Cardiac fibroblast (primary cell): ENCODE measurements at regions not wholly inside any gene's neighbourhood (a gene's known extent, or its start where the extent isn't known, plus 50 kb on each side); places are given as distances from the start of the nearest gene placed in this dataset.

Experiments
- DNase-seq, 2 donors: peaks; one replicate each; pipeline versions ENCODE4 v3.0.0 to v3.0.0-alpha.2; 2010; ENCODE audit warnings: low read depth in 2 of 2
- H3K4me3 ChIP-seq, 2 donors: replicated peaks in 1 of 2; 1 replicate in 1 of 2; 2 replicates in 1 of 2; pipeline ENCODE4 v1.5.1; 2011; ENCODE audit warnings: low read depth in 2 of 2, low read length in 2 of 2, mild to moderate bottlenecking in 2 of 2, moderate library complexity in 1 of 2
- TF ChIP-seq, protein P1 (sequence below): IDR thresholded peaks from one replicate; pipeline ENCODE4 v1.5.1; 2011; ENCODE audit warnings: low read depth, mild to moderate bottlenecking, low read length, inconsistent platforms

- DNase-seq, result no peak
- TF ChIP-seq, protein P1, sequence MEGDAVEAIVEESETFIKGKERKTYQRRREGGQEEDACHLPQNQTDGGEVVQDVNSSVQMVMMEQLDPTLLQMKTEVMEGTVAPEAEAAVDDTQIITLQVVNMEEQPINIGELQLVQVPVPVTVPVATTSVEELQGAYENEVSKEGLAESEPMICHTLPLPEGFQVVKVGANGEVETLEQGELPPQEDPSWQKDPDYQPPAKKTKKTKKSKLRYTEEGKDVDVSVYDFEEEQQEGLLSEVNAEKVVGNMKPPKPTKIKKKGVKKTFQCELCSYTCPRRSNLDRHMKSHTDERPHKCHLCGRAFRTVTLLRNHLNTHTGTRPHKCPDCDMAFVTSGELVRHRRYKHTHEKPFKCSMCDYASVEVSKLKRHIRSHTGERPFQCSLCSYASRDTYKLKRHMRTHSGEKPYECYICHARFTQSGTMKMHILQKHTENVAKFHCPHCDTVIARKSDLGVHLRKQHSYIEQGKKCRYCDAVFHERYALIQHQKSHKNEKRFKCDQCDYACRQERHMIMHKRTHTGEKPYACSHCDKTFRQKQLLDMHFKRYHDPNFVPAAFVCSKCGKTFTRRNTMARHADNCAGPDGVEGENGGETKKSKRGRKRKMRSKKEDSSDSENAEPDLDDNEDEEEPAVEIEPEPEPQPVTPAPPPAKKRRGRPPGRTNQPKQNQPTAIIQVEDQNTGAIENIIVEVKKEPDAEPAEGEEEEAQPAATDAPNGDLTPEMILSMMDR, result no peak
- no peak overlapping the region for H3K4me3 ChIP-seq
Observed at GRCh38 chr4:81836716-81837115, 365.0 kb upstream of the RASGEF1B start.

GRCh38 chr4:81833576-81833975 is 361.9 kb upstream of the RASGEF1B start:
- DNase-seq, result no peak

GRCh38 chr4:81828991-81829390 is 357.3 kb upstream of the RASGEF1B start:
- TF ChIP-seq, protein P1, result no peak
- no peak overlapping the region for H3K4me3 ChIP-seq
- DNase-seq, result peak in 1 of 2 donors; percentile 24

More at GRCh38 chr4:81833576-81833975, 361.9 kb upstream of the RASGEF1B start:
- H3K4me3 ChIP-seq, result no peak overlapping the region
- TF ChIP-seq, protein P1, result no peak

DNA sequence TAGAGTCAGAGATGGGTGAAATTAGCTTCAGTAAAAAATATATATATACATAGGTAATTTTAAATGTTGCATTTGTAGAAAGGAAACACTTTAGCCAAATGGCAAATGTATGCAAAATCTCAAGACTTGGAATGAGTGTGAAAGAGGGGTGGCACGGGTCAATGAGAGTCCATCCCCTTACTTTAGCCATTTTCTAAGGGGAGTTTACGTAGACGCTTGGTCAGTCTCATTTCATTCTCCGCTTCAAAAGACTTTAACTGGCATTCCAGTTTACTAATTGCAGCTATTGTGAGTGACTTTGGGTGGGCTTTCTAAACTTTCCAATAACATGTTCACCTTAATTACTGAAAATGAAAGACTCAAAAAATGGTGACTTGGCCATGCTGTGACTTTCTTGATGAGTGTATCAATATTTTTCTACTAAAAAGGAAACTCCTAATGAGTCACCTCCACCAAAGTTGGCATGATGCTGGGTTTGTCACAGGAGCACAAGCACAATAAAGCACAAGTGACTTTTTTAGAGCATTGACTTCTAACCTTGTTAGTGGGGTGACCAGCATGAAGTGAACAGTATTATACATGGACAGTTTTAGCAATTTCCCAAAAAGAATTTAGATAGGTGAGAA is 356.0 kb upstream of the RASGEF1B start:
- DNase-seq, result no peak
- no peak overlapping the region for H3K4me3 ChIP-seq
- TF ChIP-seq, protein P1, result no peak

- no peak for DNase-seq
- TF ChIP-seq, protein P1, result no peak
- no peak overlapping the region for H3K4me3 ChIP-seq
Observed at GRCh38 chr4:81826817-81827424, 355.2 kb upstream of the RASGEF1B start.

DNA sequence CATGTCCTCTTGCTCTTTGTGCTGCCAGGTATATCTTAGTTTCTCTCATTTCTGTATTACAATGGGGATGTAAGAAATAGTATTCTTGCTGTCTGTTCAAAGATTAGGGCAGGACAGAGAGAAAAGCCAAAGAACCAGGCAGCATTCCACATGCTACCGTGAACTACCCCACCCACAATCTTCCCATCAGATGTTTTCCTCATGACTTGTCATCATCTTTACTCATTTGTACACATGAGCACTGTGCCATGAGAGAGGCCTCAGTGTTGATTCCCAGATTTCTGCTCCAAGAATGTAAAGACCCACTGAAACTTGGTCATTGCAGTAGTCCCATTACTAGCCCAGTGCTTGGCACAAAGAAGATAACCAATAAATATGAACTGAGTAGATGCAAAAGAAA is 354.6 kb upstream of the RASGEF1B start:
- DNase-seq, result no peak
- H3K4me3 ChIP-seq, result no peak overlapping the region
- TF ChIP-seq, protein P1, result no peak
